Ectodermal cell (in vitro differentiated cells): ENCODE measurements at regions not wholly inside any gene's neighbourhood (a gene's known extent, or its start where the extent isn't known, plus 50 kb on each side); places are given as distances from the start of the nearest gene placed in this dataset.

ENCODE experiments used
- H3K27ac ChIP-seq: 2 replicates; pipeline ENCODE4 v1.7.0; 2013; ENCODE audit warnings: mild to moderate bottlenecking, low read depth, low read length; ENCODE audit not compliant: insufficient read depth, poor library complexity, severe bottlenecking
- H3K27me3 ChIP-seq: 2 replicates; pipeline ENCODE4 v1.7.0; 2013; ENCODE audit warnings: mild to moderate bottlenecking, low read length; ENCODE audit not compliant: insufficient read depth, control insufficient read depth, poor library complexity, severe bottlenecking
- H3K36me3 ChIP-seq: one replicate; pipeline ENCODE4 v1.7.0; 2013; ENCODE audit warnings: low read length; ENCODE audit not compliant: control insufficient read depth, insufficient read depth
- H3K4me1 ChIP-seq: one replicate; pipeline ENCODE4 v1.7.0; 2013; ENCODE audit warnings: low read length; ENCODE audit not compliant: control insufficient read depth, insufficient read depth
- H3K4me3 ChIP-seq: 2 replicates; pipeline ENCODE4 v1.7.0; 2013; ENCODE audit warnings: low read depth, low read length, control low read depth; ENCODE audit not compliant: insufficient read depth
- H3K9me3 ChIP-seq: 2 replicates; pipeline ENCODE4 v1.7.0; 2013; ENCODE audit warnings: mild to moderate bottlenecking, low read length, moderate library complexity; ENCODE audit not compliant: control insufficient read depth
- WGBS, 2 experiments: methylation state at CpG; one replicate each; pipeline ENCODE4 v1.1.7; 2013; ENCODE audit warnings: missing lambda C conversion rate in 2 of 2; 5-methylcytosine and 5-hydroxymethylcytosine counted together

GRCh38 chr15:95556866-95557225, 773.7 kb upstream of the NR2F2 start:
- WGBS, 2 experiments = 79 to 86% methylated on average over 3 to 6 of the region's 6 CpGs
- Histone ChIP-seq H3K9me3 (no peaks in the 10 kb centered on the region), H3K27me3 (no peaks in the 10 kb centered on the region), H3K27ac (no peak overlapping the region), H3K36me3 (no peaks in the 10 kb centered on the region), H3K4me1 (peaks cover 9% of the 10 kb centered on the region), H3K4me3 (no peak overlapping the region)

DNA sequence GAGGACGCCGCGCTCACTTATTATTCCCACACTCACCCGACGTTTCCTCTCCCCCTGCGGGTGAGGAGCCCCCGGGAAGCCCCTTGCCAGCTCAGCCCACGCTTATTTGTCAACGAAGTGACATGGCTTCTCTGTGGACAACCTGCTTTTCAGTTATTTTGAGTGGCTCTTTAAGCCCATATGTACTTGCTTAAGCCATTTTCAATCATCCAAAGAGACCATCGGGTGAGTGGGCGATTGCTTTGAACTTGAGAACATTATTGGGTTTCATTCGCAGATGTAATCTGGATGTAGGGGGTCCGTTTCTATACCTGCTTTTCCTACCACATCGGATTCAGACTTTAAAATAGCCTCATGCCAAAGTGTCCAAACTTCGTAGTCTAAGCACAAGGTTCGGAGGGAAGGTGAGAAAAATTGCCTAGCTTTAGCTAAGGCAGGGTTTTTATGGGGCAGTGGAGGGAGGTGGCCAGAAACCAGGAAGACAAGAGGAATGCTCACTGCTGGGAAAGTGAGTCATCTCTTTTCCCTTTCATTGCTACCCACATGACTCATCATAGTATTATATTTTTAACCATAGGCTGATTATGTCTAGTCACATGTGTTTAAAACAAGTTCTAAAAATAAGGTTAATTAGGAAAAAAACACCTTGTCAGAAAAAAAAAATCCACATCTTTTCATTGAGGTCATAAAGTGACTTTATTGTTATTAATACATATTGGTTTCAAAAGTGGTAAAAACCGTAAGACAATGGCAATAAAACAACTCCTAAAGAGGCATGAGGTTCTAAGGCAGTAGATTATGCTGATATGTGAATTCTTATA, 773.1 kb upstream of the NR2F2 start:
- peaks cover 9% of the 10 kb centered on the region for H3K4me1 ChIP-seq
- H3K36me3 ChIP-seq = no peaks in the 10 kb centered on the region
- no peaks in the 10 kb centered on the region for H3K9me3 ChIP-seq
- WGBS, 2 experiments = 87 to 88% methylated on average over 17 of the region's 17 CpGs
- no peaks in the 10 kb centered on the region for H3K27me3 ChIP-seq
- H3K4me3 ChIP-seq = no peak overlapping the region
- H3K27ac ChIP-seq = no peak overlapping the region

- Histone ChIP-seq H3K9me3 (no peaks in the 10 kb centered on the region), H3K27me3 (no peaks in the 10 kb centered on the region), H3K4me1 (peaks cover 9% of the 10 kb centered on the region), H3K4me3 (no peak overlapping the region), H3K36me3 (no peaks in the 10 kb centered on the region), H3K27ac (no peak overlapping the region)
- 67 to 96% methylated on average over 1 of the region's 2 CpGs for WGBS, 2 experiments
These were observed 772.4 kb upstream of the NR2F2 start for GRCh38 chr15:95558131-95558530.

- Histone ChIP-seq H3K9me3 (no peaks in the 10 kb centered on the region), H3K27ac (no peak overlapping the region), H3K4me3 (no peak overlapping the region), H3K27me3 (no peaks in the 10 kb centered on the region), H3K36me3 (no peaks in the 10 kb centered on the region), H3K4me1 (peaks cover 9% of the 10 kb centered on the region)
- 94% methylated on average over 2 of the region's 2 CpGs; no CpG with 5 or more reads in 1 of the 2 experiments for WGBS, 2 experiments
These were observed 771.6 kb upstream of the NR2F2 start for GRCh38 chr15:95558916-95559315.

DNA sequence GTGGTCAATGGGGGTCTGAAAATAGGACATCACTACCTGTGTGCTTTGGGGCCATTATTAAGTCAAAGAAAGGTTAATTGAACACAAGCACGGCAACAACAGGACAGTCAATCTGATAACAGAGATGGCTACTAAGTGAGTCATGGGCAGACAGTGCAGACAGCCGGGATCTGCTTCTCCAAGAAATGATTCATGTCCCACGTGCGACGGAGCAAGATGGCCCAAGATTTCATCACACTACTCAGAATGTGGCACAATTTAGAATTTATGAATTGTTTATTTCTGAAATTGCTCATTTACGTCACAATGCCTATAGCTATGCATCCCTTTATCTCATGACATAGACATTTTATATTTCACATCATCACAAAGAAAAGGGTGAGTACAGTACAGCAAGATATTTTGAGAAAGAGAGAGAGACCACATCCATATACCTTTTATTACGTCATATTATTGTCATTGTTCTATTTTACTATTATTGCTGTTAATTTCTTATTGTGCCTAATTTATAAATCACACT, 770.6 kb upstream of the NR2F2 start:
- H3K36me3 ChIP-seq = no peaks in the 10 kb centered on the region
- H3K4me3 ChIP-seq = no peak overlapping the region
- H3K27ac ChIP-seq = no peak overlapping the region
- H3K4me1 ChIP-seq = peaks cover 9% of the 10 kb centered on the region
- WGBS, 2 experiments = 91 to 96% methylated on average over 6 of the region's 7 CpGs
- H3K27me3 ChIP-seq = no peaks in the 10 kb centered on the region
- H3K9me3 ChIP-seq = no peaks in the 10 kb centered on the region

- Histone ChIP-seq H3K27ac (no peak overlapping the region), H3K4me1 (peaks cover 9% of the 10 kb centered on the region), H3K4me3 (no peak overlapping the region), H3K36me3 (no peaks in the 10 kb centered on the region), H3K9me3 (no peaks in the 10 kb centered on the region), H3K27me3 (no peaks in the 10 kb centered on the region)
- 45 to 47% methylated on average over 2 of the region's 2 CpGs for WGBS, 2 experiments
These were observed 769.0 kb upstream of the NR2F2 start for GRCh38 chr15:95561463-95561862.

- Histone ChIP-seq H3K4me1 (no peaks in the 10 kb centered on the region), H3K9me3 (no peaks in the 10 kb centered on the region), H3K27me3 (no peaks in the 10 kb centered on the region), H3K36me3 (no peaks in the 10 kb centered on the region), H3K27ac (no peak overlapping the region), H3K4me3 (no peak overlapping the region)
- WGBS, 2 experiments = 96 to 98% methylated on average over 5 of the region's 5 CpGs
These were observed 766.9 kb upstream of the NR2F2 start for GRCh38 chr15:95563634-95564033.

DNA sequence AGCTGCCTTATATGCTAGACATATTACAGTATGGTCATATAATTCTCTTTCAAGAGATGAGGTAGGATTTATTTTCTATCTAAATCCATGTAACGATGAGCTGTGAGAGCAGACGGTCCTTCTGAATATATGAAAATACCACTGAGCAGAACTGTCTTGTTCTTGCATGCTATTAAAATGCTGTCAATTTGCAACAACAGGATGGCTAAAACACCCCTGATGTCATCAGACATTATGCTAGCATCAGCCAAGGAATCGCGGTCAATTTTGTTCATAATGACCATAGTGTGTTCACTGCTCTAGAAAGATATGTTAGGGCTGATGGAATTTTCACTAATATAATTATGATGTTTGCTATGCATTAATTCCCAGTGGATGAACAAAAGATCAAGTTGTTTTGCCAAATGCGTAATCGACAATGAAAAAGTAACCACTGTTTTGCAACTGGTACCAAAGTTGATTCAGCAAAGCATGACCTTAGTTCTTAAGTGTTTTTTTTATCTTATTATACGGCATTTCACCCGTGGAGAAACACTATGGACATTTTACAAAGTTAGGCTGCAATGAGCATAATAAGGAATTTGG, 765.4 kb upstream of the NR2F2 start:
- H3K27me3 ChIP-seq = no peaks in the 10 kb centered on the region
- H3K4me3 ChIP-seq = no peak overlapping the region
- WGBS, 2 experiments = 97% methylated on average over 8 of the region's 8 CpGs
- no peaks in the 10 kb centered on the region for H3K9me3 ChIP-seq
- no peaks in the 10 kb centered on the region for H3K4me1 ChIP-seq
- no peaks in the 10 kb centered on the region for H3K36me3 ChIP-seq
- H3K27ac ChIP-seq = no peak overlapping the region

DNA sequence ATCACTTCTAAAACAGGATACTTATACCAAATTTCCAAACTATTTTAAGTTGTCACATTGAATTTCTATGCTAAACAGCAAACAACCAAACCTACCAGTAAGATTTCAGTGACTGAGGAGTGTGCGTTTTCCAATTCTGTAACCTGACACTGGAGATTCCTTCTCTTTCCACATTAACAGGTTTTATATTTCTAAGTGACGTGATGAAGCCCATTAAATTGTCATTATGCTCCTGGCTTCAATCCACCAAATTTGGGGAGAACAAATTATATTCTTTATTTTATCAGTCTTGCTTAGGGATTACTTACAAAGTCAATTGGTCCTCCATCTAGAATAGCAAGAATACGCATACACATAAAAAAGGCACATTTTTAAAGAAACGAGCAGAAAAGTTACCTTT, 764.8 kb upstream of the NR2F2 start:
- H3K27me3 ChIP-seq = no peaks in the 10 kb centered on the region
- H3K36me3 ChIP-seq = no peaks in the 10 kb centered on the region
- no peak overlapping the region for H3K4me3 ChIP-seq
- no peaks in the 10 kb centered on the region for H3K4me1 ChIP-seq
- WGBS, 2 experiments = 88 to 91% methylated on average over 4 of the region's 4 CpGs
- H3K27ac ChIP-seq = no peak overlapping the region
- no peaks in the 10 kb centered on the region for H3K9me3 ChIP-seq

DNA sequence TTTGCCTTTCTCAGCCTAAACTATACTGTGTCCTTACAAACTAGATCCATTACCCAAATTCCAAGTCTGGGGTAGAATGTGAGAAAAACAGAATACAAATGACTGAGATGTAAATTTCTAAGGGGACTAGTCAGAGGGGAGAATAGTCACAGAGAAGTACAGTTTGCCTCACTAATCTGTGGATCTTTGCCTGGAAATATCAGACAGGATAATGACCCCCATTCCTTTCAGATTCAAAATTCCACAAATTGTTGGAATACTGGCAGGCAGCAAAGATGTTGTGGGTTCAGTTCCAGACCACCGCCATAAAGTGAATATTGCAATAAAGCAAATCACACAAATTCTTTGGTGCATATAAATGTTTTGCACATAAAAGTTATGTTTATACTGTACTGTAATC, 762.8 kb upstream of the NR2F2 start:
- no peak overlapping the region for H3K27ac ChIP-seq
- no peaks in the 10 kb centered on the region for H3K27me3 ChIP-seq
- H3K4me1 ChIP-seq = no peaks in the 10 kb centered on the region
- WGBS, 2 experiments = 100% methylated on average over 1 of the region's 1 CpG
- no peak overlapping the region for H3K4me3 ChIP-seq
- no peaks in the 10 kb centered on the region for H3K9me3 ChIP-seq
- H3K36me3 ChIP-seq = no peaks in the 10 kb centered on the region
